ENCODE measurements at regions not wholly inside any gene's neighbourhood (a gene's known extent, or its start where the extent isn't known, plus 50 kb on each side); places are given as distances from the start of the nearest gene placed in this dataset.
A peak's percentile ranks its signal among the peaks of the same experiment; 100 is the strongest.

- Histone ChIP-seq H3K27me3 (ENCODE audit: insufficient read depth, low read length, poor library complexity) (no peaks in the 10 kb centered on the region), H3K4me2 (ENCODE audit: insufficient read depth, low read length) (no peak overlapping the region), H3K4me1 (ENCODE audit: insufficient read depth, low read length) (no peaks in the 10 kb centered on the region), H4K20me1 (ENCODE audit: insufficient read depth, low read length) (no peaks in the 10 kb centered on the region), H2AFZ (ENCODE audit: low read depth, low read length) (no peak overlapping the region), H3K9ac (ENCODE audit: low read depth, low read length) (no peak overlapping the region), H3K79me2 (ENCODE audit: insufficient read depth, low read length) (no peaks in the 10 kb centered on the region), H3K36me3 (ENCODE audit: insufficient read depth, low read length) (no peaks in the 10 kb centered on the region), H3K27ac (ENCODE audit: low read length) (no peak overlapping the region), H3K9me3 (ENCODE audit: insufficient read depth, low read length, severe bottlenecking) (no peaks in the 10 kb centered on the region), H3K4me3 (ENCODE audit: low read depth in 1 of 2, low read length in 2 of 2) (no peak overlapping the region)
- ATAC-seq (ENCODE audit: insufficient read depth, low read depth): peak; percentile 53
- no peak for TF ChIP-seq EZH2 (IDR thresholded peaks at IDR 0.05; ENCODE audit: borderline replicate concordance, low read depth, low read length, severe bottlenecking)
- TF ChIP-seq CTCF (IDR thresholded peaks at IDR 0.05; ENCODE audit: borderline replicate concordance, extremely low read depth, low read length, poor library complexity, severe bottlenecking): peak; percentile 54
- peak; percentile 22 for DNase-seq
Measured at GRCh38 chr1:185670187-185670627, 64.0 kb upstream of the HMCN1 start.

GRCh38 chr1:185668013-185668412 is 66.2 kb upstream of the HMCN1 start:
- no peaks in the 10 kb centered on the region for H3K27me3 ChIP-seq (ENCODE audit: insufficient read depth, low read length, poor library complexity)
- H4K20me1 ChIP-seq (ENCODE audit: insufficient read depth, low read length): no peaks in the 10 kb centered on the region
- no peak overlapping the region for H3K27ac ChIP-seq (ENCODE audit: low read length)
- H3K4me1 ChIP-seq (ENCODE audit: insufficient read depth, low read length): no peaks in the 10 kb centered on the region
- no peak for DNase-seq
- no peak overlapping the region for H3K4me3 ChIP-seq (ENCODE audit: low read depth in 1 of 2, low read length in 2 of 2)
- H3K4me2 ChIP-seq (ENCODE audit: insufficient read depth, low read length): no peak overlapping the region
- H3K9ac ChIP-seq (ENCODE audit: low read depth, low read length): no peak overlapping the region
- no peak for ATAC-seq (ENCODE audit: insufficient read depth, low read depth)
- H3K9me3 ChIP-seq (ENCODE audit: insufficient read depth, low read length, severe bottlenecking): no peaks in the 10 kb centered on the region
- H3K79me2 ChIP-seq (ENCODE audit: insufficient read depth, low read length): no peaks in the 10 kb centered on the region
- H3K36me3 ChIP-seq (ENCODE audit: insufficient read depth, low read length): no peaks in the 10 kb centered on the region
- TF ChIP-seq EZH2 (IDR thresholded peaks at IDR 0.05; ENCODE audit: borderline replicate concordance, low read depth, low read length, severe bottlenecking): no peak
- no peak for TF ChIP-seq CTCF (IDR thresholded peaks at IDR 0.05; ENCODE audit: borderline replicate concordance, extremely low read depth, low read length, poor library complexity, severe bottlenecking)
- H2AFZ ChIP-seq (ENCODE audit: low read depth, low read length): no peak overlapping the region

GRCh38 chr1:185666582-185666981 is 67.6 kb upstream of the HMCN1 start:
- Histone ChIP-seq H4K20me1 (ENCODE audit: insufficient read depth, low read length) (no peaks in the 10 kb centered on the region), H3K9me3 (ENCODE audit: insufficient read depth, low read length, severe bottlenecking) (no peaks in the 10 kb centered on the region), H3K4me3 (ENCODE audit: low read depth in 1 of 2, low read length in 2 of 2) (no peak overlapping the region), H2AFZ (ENCODE audit: low read depth, low read length) (no peak overlapping the region), H3K79me2 (ENCODE audit: insufficient read depth, low read length) (no peaks in the 10 kb centered on the region), H3K36me3 (ENCODE audit: insufficient read depth, low read length) (no peaks in the 10 kb centered on the region), H3K27ac (ENCODE audit: low read length) (no peak overlapping the region), H3K9ac (ENCODE audit: low read depth, low read length) (no peak overlapping the region), H3K27me3 (ENCODE audit: insufficient read depth, low read length, poor library complexity) (no peaks in the 10 kb centered on the region), H3K4me1 (ENCODE audit: insufficient read depth, low read length) (no peaks in the 10 kb centered on the region), H3K4me2 (ENCODE audit: insufficient read depth, low read length) (no peak overlapping the region)
- TF ChIP-seq CTCF (IDR thresholded peaks at IDR 0.05; ENCODE audit: borderline replicate concordance, extremely low read depth, low read length, poor library complexity, severe bottlenecking) (no peak), EZH2 (IDR thresholded peaks at IDR 0.05; ENCODE audit: borderline replicate concordance, low read depth, low read length, severe bottlenecking) (no peak)
- DNase-seq (no peak), ATAC-seq (ENCODE audit: insufficient read depth, low read depth) (no peak)
